HCT116 (cell line): ENCODE measurements at regions not wholly inside any gene's neighbourhood (a gene's known extent, or its start where the extent isn't known, plus 50 kb on each side); places are given as distances from the start of the nearest gene placed in this dataset.

Experiments
- ATAC-seq: fragments of 200-7000 bp; cut with Tn5 transposase; 2 replicates; pipeline ENCODE4 v1.9.1; 2020; ENCODE audit warnings: mild to moderate bottlenecking, moderate library complexity
- BruUV-seq: library from RNA; stranded (reverse); fragments of 400-500 nt; replicated peaks from 2 replicates; lab custom pipeline; 2021; lab: Mats Ljungman, UMichigan
- CTCF ChIA-PET: fragments of 300-600 bp; sonication (Branson Sonifier 250); formaldehyde crosslinking; loops from one replicate; lab custom pipeline; 2021; ENCODE audit warnings: antibody characterized with exemption; lab: Charles Lee
- POLR2A ChIA-PET: fragments of 300-600, 350-600 bp; sonication (Branson Sonifier 250); formaldehyde crosslinking; loops from one replicate; lab custom pipeline; 2021; ENCODE audit warnings: antibody characterized with exemption; lab: Charles Lee
- RAD21 ChIA-PET, 2 experiments: fragments of 300-600 bp; sonication (Branson Sonifier 250); formaldehyde crosslinking; loops; one replicate each; lab custom pipeline; 2023; ENCODE audit warnings: low total read pairs in 2 of 2; ENCODE audit not compliant: uncharacterized antibody in 2 of 2, unreplicated experiment in 2 of 2, low non-redundant PET in 1 of 2; lab: Charles Lee
- DNase-seq: peaks from one replicate; pipeline ENCODE4 v3.0.0-alpha.2; 2010; ENCODE audit warnings: low read depth, low spot score
- H2AFZ ChIP-seq: fragments of 200-600 bp; shearing (Covaris generic), sonication (generic); 2 replicates; pipeline ENCODE4 v1.6.1; 2017; ENCODE audit warnings: low read depth, mixed run types, mixed read lengths, antibody characterized with exemption, low read length; ENCODE audit not compliant: poor library complexity, severe bottlenecking
- H3K27ac ChIP-seq: 2 replicates; pipeline ENCODE4 v1.5.1; 2012; ENCODE audit warnings: low read depth, low read length
- H3K27me3 ChIP-seq: fragments of 200-600 bp; sonication (generic); 2 replicates; pipeline ENCODE4 v1.6.1; 2016; ENCODE audit warnings: mixed run types, low read length, mixed read lengths; ENCODE audit not compliant: insufficient read depth
- H3K36me3 ChIP-seq, 2 experiments: fragments of 200-500 bp in 1 of 2; fragments of 200-600 bp in 1 of 2; sonication (Bioruptor generic) in 1 of 2; sonication (generic) in 1 of 2; 2 replicates each; pipeline versions ENCODE4 v1.5.1 to v1.6.1; 2014 to 2016; ENCODE audit warnings: low read length in 2 of 2, inconsistent platforms in 1 of 2, mixed read lengths in 1 of 2, mixed run types in 1 of 2; ENCODE audit not compliant: insufficient read depth in 2 of 2, control insufficient read depth in 1 of 2
- H3K4me1 ChIP-seq, 2 experiments: fragments of 200-600 bp in 1 of 2; sonication (generic) in 1 of 2; 2 replicates each; pipeline versions ENCODE4 v1.5.1 to v1.6.1; 2012 to 2017; ENCODE audit warnings: low read length in 2 of 2, inconsistent platforms in 1 of 2, mild to moderate bottlenecking in 1 of 2, mixed read lengths in 1 of 2, mixed run types in 1 of 2, moderate library complexity in 1 of 2; ENCODE audit not compliant: insufficient read depth in 2 of 2, control insufficient read depth in 1 of 2
- H3K4me2 ChIP-seq: fragments of 200-600 bp; sonication (generic); 2 replicates; pipeline ENCODE4 v1.6.1; 2017; ENCODE audit warnings: mixed run types, low read length, mixed read lengths
- H3K4me3 ChIP-seq, 2 experiments: fragments of 200-600 bp in 1 of 2; sonication (generic) in 1 of 2; replicated peaks in 1 of 2; 2 replicates each; pipeline ENCODE4 v1.5.1; 2011 to 2016; ENCODE audit warnings: low read length in 2 of 2, control low read depth in 1 of 2, low read depth in 1 of 2, mild to moderate bottlenecking in 1 of 2, mixed read lengths in 1 of 2, mixed run types in 1 of 2
- H3K79me2 ChIP-seq: fragments of 200-600 bp; sonication (generic); 2 replicates; pipeline ENCODE4 v1.6.1; 2017; ENCODE audit warnings: mild to moderate bottlenecking, mixed run types, low read length, moderate library complexity, mixed read lengths; ENCODE audit not compliant: insufficient read depth
- H3K9ac ChIP-seq: fragments of 200-600 bp; sonication (generic); 2 replicates; pipeline ENCODE4 v1.6.1; 2016; ENCODE audit warnings: low read length, mixed read lengths
- H3K9me2 ChIP-seq: fragments of 200-600 bp; sonication (generic), shearing (Covaris generic); 2 replicates; pipeline ENCODE4 v1.6.1; 2017; ENCODE audit warnings: mixed run types, mild to moderate bottlenecking, moderate library complexity; ENCODE audit not compliant: insufficient read depth
- H3K9me3 ChIP-seq, 2 experiments: fragments of 200-500 bp in 1 of 2; fragments of 200-600 bp in 1 of 2; sonication (Bioruptor generic) in 1 of 2; sonication (generic) in 1 of 2; 2 replicates each; pipeline ENCODE4 v1.6.1; 2014 to 2017; ENCODE audit warnings: low read length in 2 of 2, mixed read lengths in 2 of 2, inconsistent platforms in 1 of 2, low read depth in 1 of 2, mild to moderate bottlenecking in 1 of 2, mixed run types in 1 of 2, moderate library complexity in 1 of 2; ENCODE audit not compliant: control insufficient read depth in 1 of 2, insufficient read depth in 1 of 2
- H4K20me1 ChIP-seq: fragments of 200-600 bp; sonication (generic), shearing (Covaris generic); 2 replicates; pipeline ENCODE4 v1.6.1; 2017; ENCODE audit warnings: mixed run types, mild to moderate bottlenecking, moderate library complexity; ENCODE audit not compliant: insufficient read depth
- CTCF ChIP-seq, 3 experiments: fragments of 200-600 bp in 1 of 3; sonication (generic) in 1 of 3; IDR thresholded peaks in 2 of 3; conservative IDR thresholded peaks in 1 of 3; 2 replicates each; pipeline ENCODE4 v1.5.1; 2012 to 2017; ENCODE audit warnings: low read depth in 2 of 3, low read length in 2 of 3, antibody characterized with exemption in 1 of 3, borderline replicate concordance in 1 of 3, control low read depth in 1 of 3, mild to moderate bottlenecking in 1 of 3, mixed read lengths in 1 of 3, mixed run types in 1 of 3, moderate library complexity in 1 of 3; ENCODE audit not compliant: insufficient read depth in 1 of 3
- EGR1 ChIP-seq: IDR thresholded peaks from 2 replicates; pipeline ENCODE4 v1.6.1; 2012; ENCODE audit warnings: low read depth
- ELF1 ChIP-seq: IDR thresholded peaks from 2 replicates; pipeline ENCODE4 v1.6.1; 2012; ENCODE audit warnings: low read depth, borderline replicate concordance
- EZH2phosphoT487 ChIP-seq: fragments of 200-600 bp; IDR thresholded peaks from 2 replicates; pipeline ENCODE4 v1.6.1; 2018; ENCODE audit warnings: antibody characterized with exemption, borderline replicate concordance
- POLR2AphosphoS5 ChIP-seq: IDR thresholded peaks from 2 replicates; pipeline ENCODE4 v1.6.1; 2011; ENCODE audit warnings: mild to moderate bottlenecking, low read depth, low read length, moderate library complexity
- SIN3A ChIP-seq: IDR thresholded peaks from 2 replicates; pipeline ENCODE4 v1.6.1; 2012; ENCODE audit warnings: low read depth
- SP1 ChIP-seq: IDR thresholded peaks from 2 replicates; pipeline ENCODE4 v1.6.1; 2012; ENCODE audit warnings: low read depth
- SRF ChIP-seq: IDR thresholded peaks from 2 replicates; pipeline ENCODE4 v1.6.1; 2012; ENCODE audit warnings: low read depth
- YY1 ChIP-seq: IDR thresholded peaks from 2 replicates; pipeline ENCODE4 v1.6.1; 2011; ENCODE audit warnings: low read length, low read depth, moderate library complexity, mild to moderate bottlenecking; ENCODE audit not compliant: insufficient replicate concordance; ENCODE audit errors: extremely low read depth
- ZFX ChIP-seq: fragments of 450-650 bp; IDR thresholded peaks from 2 replicates; pipeline ENCODE4 v1.6.1; 2017
- ZNF274 ChIP-seq: fragments of 200-500 bp; sonication (Bioruptor generic); IDR thresholded peaks from 2 replicates; pipeline ENCODE4 v1.6.1; 2014; ENCODE audit warnings: mild to moderate bottlenecking, low read depth, low read length, inconsistent platforms
- intact Hi-C: fragments of 100-400 bp; cut with micrococcal nuclease; formaldehyde crosslinking; loops from 2 replicates; pipeline ENCODE4 v1.10.0; 2022
- TF ChIP-seq, protein P1 (sequence below): IDR thresholded peaks from 2 replicates; pipeline ENCODE4 v1.6.1; 2012

DNA sequence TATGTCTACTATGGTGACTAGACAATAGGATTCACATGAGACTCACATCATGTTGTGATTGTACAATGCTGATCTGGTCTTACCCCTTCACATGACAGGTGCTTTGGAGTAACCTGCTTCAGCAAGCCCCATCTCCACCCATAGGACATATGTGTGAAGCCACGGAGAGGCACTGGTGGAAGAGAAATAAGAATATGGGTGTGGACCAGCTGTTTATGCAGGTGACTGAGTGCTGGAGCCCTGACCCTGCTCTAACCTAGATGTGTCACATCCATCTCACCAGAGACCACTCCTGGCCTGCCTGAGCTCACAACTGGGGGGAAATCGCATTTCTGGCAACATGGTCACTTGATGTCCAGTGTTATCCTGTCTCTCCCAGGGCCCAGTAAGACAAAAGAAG is 119.7 kb downstream of the GGTLC2 start:
- H3K79me2 ChIP-seq: no peaks in the 10 kb centered on the region
- TF ChIP-seq EZH2phosphoT487 (no peak), SP1 (no peak), ZFX (no peak), SRF (no peak), ZNF274 (no peak), EGR1 (no peak), POLR2AphosphoS5 (no peak), YY1 (no peak), ELF1 (no peak), SIN3A (no peak), CTCF (IDR thresholded peaks at IDR 0.05 in 2 of 3, conservative IDR thresholded peaks at IDR 0.05 in 1 of 3; ENCODE audit: borderline replicate concordance in 1 of 3, insufficient read depth in 1 of 3, low read depth in 2 of 3, low read length in 2 of 3) (no peak)
- TF ChIP-seq, protein P1, sequence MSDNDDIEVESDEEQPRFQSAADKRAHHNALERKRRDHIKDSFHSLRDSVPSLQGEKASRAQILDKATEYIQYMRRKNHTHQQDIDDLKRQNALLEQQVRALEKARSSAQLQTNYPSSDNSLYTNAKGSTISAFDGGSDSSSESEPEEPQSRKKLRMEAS: no peak
- TF ChIP-seq, all 23 proteins: peak for 0
- ChIA-PET CTCF (interaction anchor here (0.8 kb wide), 1 partner anchor 18 kb away, joined by 3 read pairs; no protein-coding TSS in a partner anchor), RAD21 (no interaction called here), POLR2A (no interaction called here)
- no peak for DNase-seq
- peaks cover 8% of the 10 kb centered on the region; the same call in 1 of the 2 replicates for H3K27me3 ChIP-seq
- no peak overlapping the region for H2AFZ ChIP-seq
- no peaks in the 10 kb centered on the region for H3K36me3 ChIP-seq
- no peaks in the 10 kb centered on the region for H3K9me2 ChIP-seq
- H3K4me2 ChIP-seq: no peak overlapping the region
- no peak overlapping the region for H3K27ac ChIP-seq
- no peak overlapping the region for H3K4me3 ChIP-seq
- no peaks in the 10 kb centered on the region for H3K4me1 ChIP-seq
- H4K20me1 ChIP-seq: no peaks in the 10 kb centered on the region
- no TSS peak for BruUV-seq
- no peak for ATAC-seq
- H3K9ac ChIP-seq: no peak overlapping the region
- intact Hi-C loops: no loop called here
- no peaks in the 10 kb centered on the region for H3K9me3 ChIP-seq
